ENCODE measurements at regions not wholly inside any gene's neighbourhood (a gene's known extent, or its start where the extent isn't known, plus 50 kb on each side); places are given as distances from the start of the nearest gene placed in this dataset.

- TF ChIP-seq CTCF (IDR thresholded peaks at IDR 0.05) = peak; percentile 84
- TF ChIP-seq EZH2 (IDR thresholded peaks at IDR 0.05; ENCODE audit: borderline replicate concordance, insufficient read depth, low read depth, low read length, poor library complexity, severe bottlenecking) = no peak
Measured at GRCh38 chr1:67561704-67562113, 123.3 kb upstream of the GADD45A start.
